HCT116 (cell line): ENCODE measurements at regions not wholly inside any gene's neighbourhood (a gene's known extent, or its start where the extent isn't known, plus 50 kb on each side); places are given as distances from the start of the nearest gene placed in this dataset.

Experiments
- ATAC-seq: fragments of 200-7000 bp; cut with Tn5 transposase; 2 replicates; pipeline ENCODE4 v1.9.1; 2020; ENCODE audit warnings: mild to moderate bottlenecking, moderate library complexity
- BruUV-seq: library from RNA; stranded (reverse); fragments of 400-500 nt; replicated peaks from 2 replicates; lab custom pipeline; 2021; lab: Mats Ljungman, UMichigan
- CTCF ChIA-PET: fragments of 300-600 bp; sonication (Branson Sonifier 250); formaldehyde crosslinking; loops from one replicate; lab custom pipeline; 2021; ENCODE audit warnings: antibody characterized with exemption; lab: Charles Lee
- POLR2A ChIA-PET: fragments of 300-600, 350-600 bp; sonication (Branson Sonifier 250); formaldehyde crosslinking; loops from one replicate; lab custom pipeline; 2021; ENCODE audit warnings: antibody characterized with exemption; lab: Charles Lee
- RAD21 ChIA-PET, 2 experiments: fragments of 300-600 bp; sonication (Branson Sonifier 250); formaldehyde crosslinking; loops; one replicate each; lab custom pipeline; 2023; ENCODE audit warnings: low total read pairs in 2 of 2; ENCODE audit not compliant: uncharacterized antibody in 2 of 2, unreplicated experiment in 2 of 2, low non-redundant PET in 1 of 2; lab: Charles Lee
- DNase-seq: peaks from one replicate; pipeline ENCODE4 v3.0.0-alpha.2; 2010; ENCODE audit warnings: low read depth, low spot score
- H2AFZ ChIP-seq: fragments of 200-600 bp; shearing (Covaris generic), sonication (generic); 2 replicates; pipeline ENCODE4 v1.6.1; 2017; ENCODE audit warnings: low read depth, mixed run types, mixed read lengths, antibody characterized with exemption, low read length; ENCODE audit not compliant: poor library complexity, severe bottlenecking
- H3K27ac ChIP-seq: 2 replicates; pipeline ENCODE4 v1.5.1; 2012; ENCODE audit warnings: low read depth, low read length
- H3K27me3 ChIP-seq: fragments of 200-600 bp; sonication (generic); 2 replicates; pipeline ENCODE4 v1.6.1; 2016; ENCODE audit warnings: mixed run types, low read length, mixed read lengths; ENCODE audit not compliant: insufficient read depth
- H3K36me3 ChIP-seq, 2 experiments: fragments of 200-500 bp in 1 of 2; fragments of 200-600 bp in 1 of 2; sonication (Bioruptor generic) in 1 of 2; sonication (generic) in 1 of 2; 2 replicates each; pipeline versions ENCODE4 v1.5.1 to v1.6.1; 2014 to 2016; ENCODE audit warnings: low read length in 2 of 2, inconsistent platforms in 1 of 2, mixed read lengths in 1 of 2, mixed run types in 1 of 2; ENCODE audit not compliant: insufficient read depth in 2 of 2, control insufficient read depth in 1 of 2
- H3K4me1 ChIP-seq, 2 experiments: fragments of 200-600 bp in 1 of 2; sonication (generic) in 1 of 2; 2 replicates each; pipeline versions ENCODE4 v1.5.1 to v1.6.1; 2012 to 2017; ENCODE audit warnings: low read length in 2 of 2, inconsistent platforms in 1 of 2, mild to moderate bottlenecking in 1 of 2, mixed read lengths in 1 of 2, mixed run types in 1 of 2, moderate library complexity in 1 of 2; ENCODE audit not compliant: insufficient read depth in 2 of 2, control insufficient read depth in 1 of 2
- H3K4me2 ChIP-seq: fragments of 200-600 bp; sonication (generic); 2 replicates; pipeline ENCODE4 v1.6.1; 2017; ENCODE audit warnings: mixed run types, low read length, mixed read lengths
- H3K4me3 ChIP-seq, 2 experiments: fragments of 200-600 bp in 1 of 2; sonication (generic) in 1 of 2; replicated peaks in 1 of 2; 2 replicates each; pipeline ENCODE4 v1.5.1; 2011 to 2016; ENCODE audit warnings: low read length in 2 of 2, control low read depth in 1 of 2, low read depth in 1 of 2, mild to moderate bottlenecking in 1 of 2, mixed read lengths in 1 of 2, mixed run types in 1 of 2
- H3K79me2 ChIP-seq: fragments of 200-600 bp; sonication (generic); 2 replicates; pipeline ENCODE4 v1.6.1; 2017; ENCODE audit warnings: mild to moderate bottlenecking, mixed run types, low read length, moderate library complexity, mixed read lengths; ENCODE audit not compliant: insufficient read depth
- H3K9ac ChIP-seq: fragments of 200-600 bp; sonication (generic); 2 replicates; pipeline ENCODE4 v1.6.1; 2016; ENCODE audit warnings: low read length, mixed read lengths
- H3K9me2 ChIP-seq: fragments of 200-600 bp; sonication (generic), shearing (Covaris generic); 2 replicates; pipeline ENCODE4 v1.6.1; 2017; ENCODE audit warnings: mixed run types, mild to moderate bottlenecking, moderate library complexity; ENCODE audit not compliant: insufficient read depth
- H3K9me3 ChIP-seq, 2 experiments: fragments of 200-500 bp in 1 of 2; fragments of 200-600 bp in 1 of 2; sonication (Bioruptor generic) in 1 of 2; sonication (generic) in 1 of 2; 2 replicates each; pipeline ENCODE4 v1.6.1; 2014 to 2017; ENCODE audit warnings: low read length in 2 of 2, mixed read lengths in 2 of 2, inconsistent platforms in 1 of 2, low read depth in 1 of 2, mild to moderate bottlenecking in 1 of 2, mixed run types in 1 of 2, moderate library complexity in 1 of 2; ENCODE audit not compliant: control insufficient read depth in 1 of 2, insufficient read depth in 1 of 2
- H4K20me1 ChIP-seq: fragments of 200-600 bp; sonication (generic), shearing (Covaris generic); 2 replicates; pipeline ENCODE4 v1.6.1; 2017; ENCODE audit warnings: mixed run types, mild to moderate bottlenecking, moderate library complexity; ENCODE audit not compliant: insufficient read depth
- CBX3 ChIP-seq: IDR thresholded peaks from 2 replicates; pipeline ENCODE4 v1.6.1; 2012; ENCODE audit warnings: low read depth
- CEBPB ChIP-seq: IDR thresholded peaks from 2 replicates; pipeline ENCODE4 v1.6.1; 2012; ENCODE audit warnings: low read depth
- EGR1 ChIP-seq: IDR thresholded peaks from 2 replicates; pipeline ENCODE4 v1.6.1; 2012; ENCODE audit warnings: low read depth
- ELF1 ChIP-seq: IDR thresholded peaks from 2 replicates; pipeline ENCODE4 v1.6.1; 2012; ENCODE audit warnings: low read depth, borderline replicate concordance
- EZH2phosphoT487 ChIP-seq: fragments of 200-600 bp; IDR thresholded peaks from 2 replicates; pipeline ENCODE4 v1.6.1; 2018; ENCODE audit warnings: antibody characterized with exemption, borderline replicate concordance
- FOSL1 ChIP-seq: IDR thresholded peaks from 2 replicates; pipeline ENCODE4 v1.6.1; 2012; ENCODE audit warnings: low read depth
- JUND ChIP-seq: IDR thresholded peaks from 2 replicates; pipeline ENCODE4 v1.6.1; 2012
- POLR2A ChIP-seq: IDR thresholded peaks from 2 replicates; pipeline ENCODE4 v1.7.0; 2011; ENCODE audit warnings: borderline replicate concordance; ENCODE audit not compliant: insufficient read depth, insufficient read length; ENCODE audit errors: extremely low read depth
- RAD21 ChIP-seq: IDR thresholded peaks from 2 replicates; pipeline ENCODE4 v1.6.1; 2012; ENCODE audit warnings: low read depth, mild to moderate bottlenecking
- SIN3A ChIP-seq: IDR thresholded peaks from 2 replicates; pipeline ENCODE4 v1.6.1; 2012; ENCODE audit warnings: low read depth
- SP1 ChIP-seq: IDR thresholded peaks from 2 replicates; pipeline ENCODE4 v1.6.1; 2012; ENCODE audit warnings: low read depth
- SRF ChIP-seq: IDR thresholded peaks from 2 replicates; pipeline ENCODE4 v1.6.1; 2012; ENCODE audit warnings: low read depth
- TCF7L2 ChIP-seq: IDR thresholded peaks from 2 replicates; pipeline ENCODE4 v1.7.0; 2011; ENCODE audit warnings: borderline replicate concordance, inconsistent platforms; ENCODE audit not compliant: insufficient read depth, insufficient read length; ENCODE audit errors: extremely low read depth
- YY1 ChIP-seq: IDR thresholded peaks from 2 replicates; pipeline ENCODE4 v1.6.1; 2011; ENCODE audit warnings: low read length, low read depth, moderate library complexity, mild to moderate bottlenecking; ENCODE audit not compliant: insufficient replicate concordance; ENCODE audit errors: extremely low read depth
- ZFX ChIP-seq: fragments of 450-650 bp; IDR thresholded peaks from 2 replicates; pipeline ENCODE4 v1.6.1; 2017
- ZNF274 ChIP-seq: fragments of 200-500 bp; sonication (Bioruptor generic); IDR thresholded peaks from 2 replicates; pipeline ENCODE4 v1.6.1; 2014; ENCODE audit warnings: mild to moderate bottlenecking, low read depth, low read length, inconsistent platforms
- intact Hi-C: fragments of 100-400 bp; cut with micrococcal nuclease; formaldehyde crosslinking; loops from 2 replicates; pipeline ENCODE4 v1.10.0; 2022
- TF ChIP-seq, protein P1 (sequence below), 3 experiments: fragments of 200-600 bp in 1 of 3; sonication (generic) in 1 of 3; IDR thresholded peaks in 2 of 3; conservative IDR thresholded peaks in 1 of 3; 2 replicates each; pipeline ENCODE4 v1.5.1; 2012 to 2017; ENCODE audit warnings: low read depth in 2 of 3, low read length in 2 of 3, antibody characterized with exemption in 1 of 3, borderline replicate concordance in 1 of 3, control low read depth in 1 of 3, mild to moderate bottlenecking in 1 of 3, mixed read lengths in 1 of 3, mixed run types in 1 of 3, moderate library complexity in 1 of 3; ENCODE audit not compliant: insufficient read depth in 1 of 3
- TF ChIP-seq, protein P2 (sequence below): IDR thresholded peaks from 2 replicates; pipeline ENCODE4 v1.6.1; 2012; ENCODE audit warnings: low read depth
- TF ChIP-seq, protein P3 (sequence below): IDR thresholded peaks from 2 replicates; pipeline ENCODE4 v1.6.1; 2012
- TF ChIP-seq, protein P4 (sequence below): IDR thresholded peaks from 2 replicates; pipeline ENCODE4 v1.6.1; 2012

DNA sequence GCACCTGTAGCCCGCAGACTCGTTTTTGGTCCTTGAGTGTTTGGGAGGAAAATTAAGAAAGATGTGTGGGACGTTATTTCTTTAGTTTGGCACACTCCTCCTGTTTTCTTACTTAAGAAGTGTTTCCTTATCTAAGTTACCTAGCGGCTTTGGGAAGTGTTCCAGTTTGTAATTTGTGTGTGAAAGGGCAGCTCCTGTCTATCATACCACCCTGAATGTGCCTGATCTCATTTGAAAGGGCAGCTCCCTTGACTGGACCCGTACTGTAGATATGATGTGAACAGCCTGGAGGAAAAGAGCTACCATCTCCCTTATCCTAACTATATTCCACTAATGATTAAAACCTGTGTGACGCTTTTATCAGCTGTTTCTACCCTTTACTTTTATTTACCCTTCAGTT, 314.3 kb downstream of the CHRM3 start:
- DNase-seq (no peak), ATAC-seq (no peak)
- Histone ChIP-seq H3K36me3 (no peaks in the 10 kb centered on the region), H3K4me1 (no peaks in the 10 kb centered on the region), H4K20me1 (no peaks in the 10 kb centered on the region), H3K4me2 (no peak overlapping the region), H3K9ac (no peak overlapping the region), H3K9me3 (peaks cover 9 to 12% of the 10 kb centered on the region in 2 experiments; a peak in 2 of 4 replicates), H3K9me2 (no peaks in the 10 kb centered on the region), H3K79me2 (no peaks in the 10 kb centered on the region), H3K27me3 (no peaks in the 10 kb centered on the region), H2AFZ (no peak overlapping the region), H3K27ac (no peak overlapping the region), H3K4me3 (no peak overlapping the region)
- CTCF ChIA-PET: no interaction called here
- intact Hi-C loops: no loop called here
- BruUV-seq: no TSS peak
- TF ChIP-seq JUND (no peak), SIN3A (no peak), ZNF274 (no peak), CEBPB (no peak), FOSL1 (no peak), EZH2phosphoT487 (no peak), SRF (no peak), EGR1 (no peak), CBX3 (no peak), TCF7L2 (no peak), SP1 (no peak), RAD21 (no peak), ZFX (no peak), POLR2A (no peak), YY1 (no peak), ELF1 (no peak)
- TF ChIP-seq, protein P1, sequence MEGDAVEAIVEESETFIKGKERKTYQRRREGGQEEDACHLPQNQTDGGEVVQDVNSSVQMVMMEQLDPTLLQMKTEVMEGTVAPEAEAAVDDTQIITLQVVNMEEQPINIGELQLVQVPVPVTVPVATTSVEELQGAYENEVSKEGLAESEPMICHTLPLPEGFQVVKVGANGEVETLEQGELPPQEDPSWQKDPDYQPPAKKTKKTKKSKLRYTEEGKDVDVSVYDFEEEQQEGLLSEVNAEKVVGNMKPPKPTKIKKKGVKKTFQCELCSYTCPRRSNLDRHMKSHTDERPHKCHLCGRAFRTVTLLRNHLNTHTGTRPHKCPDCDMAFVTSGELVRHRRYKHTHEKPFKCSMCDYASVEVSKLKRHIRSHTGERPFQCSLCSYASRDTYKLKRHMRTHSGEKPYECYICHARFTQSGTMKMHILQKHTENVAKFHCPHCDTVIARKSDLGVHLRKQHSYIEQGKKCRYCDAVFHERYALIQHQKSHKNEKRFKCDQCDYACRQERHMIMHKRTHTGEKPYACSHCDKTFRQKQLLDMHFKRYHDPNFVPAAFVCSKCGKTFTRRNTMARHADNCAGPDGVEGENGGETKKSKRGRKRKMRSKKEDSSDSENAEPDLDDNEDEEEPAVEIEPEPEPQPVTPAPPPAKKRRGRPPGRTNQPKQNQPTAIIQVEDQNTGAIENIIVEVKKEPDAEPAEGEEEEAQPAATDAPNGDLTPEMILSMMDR (IDR thresholded peaks at IDR 0.05 in 2 of 3, conservative IDR thresholded peaks at IDR 0.05 in 1 of 3; ENCODE audit: borderline replicate concordance in 1 of 3, insufficient read depth in 1 of 3, low read depth in 2 of 3, low read length in 2 of 3): no peak
- TF ChIP-seq, protein P2, sequence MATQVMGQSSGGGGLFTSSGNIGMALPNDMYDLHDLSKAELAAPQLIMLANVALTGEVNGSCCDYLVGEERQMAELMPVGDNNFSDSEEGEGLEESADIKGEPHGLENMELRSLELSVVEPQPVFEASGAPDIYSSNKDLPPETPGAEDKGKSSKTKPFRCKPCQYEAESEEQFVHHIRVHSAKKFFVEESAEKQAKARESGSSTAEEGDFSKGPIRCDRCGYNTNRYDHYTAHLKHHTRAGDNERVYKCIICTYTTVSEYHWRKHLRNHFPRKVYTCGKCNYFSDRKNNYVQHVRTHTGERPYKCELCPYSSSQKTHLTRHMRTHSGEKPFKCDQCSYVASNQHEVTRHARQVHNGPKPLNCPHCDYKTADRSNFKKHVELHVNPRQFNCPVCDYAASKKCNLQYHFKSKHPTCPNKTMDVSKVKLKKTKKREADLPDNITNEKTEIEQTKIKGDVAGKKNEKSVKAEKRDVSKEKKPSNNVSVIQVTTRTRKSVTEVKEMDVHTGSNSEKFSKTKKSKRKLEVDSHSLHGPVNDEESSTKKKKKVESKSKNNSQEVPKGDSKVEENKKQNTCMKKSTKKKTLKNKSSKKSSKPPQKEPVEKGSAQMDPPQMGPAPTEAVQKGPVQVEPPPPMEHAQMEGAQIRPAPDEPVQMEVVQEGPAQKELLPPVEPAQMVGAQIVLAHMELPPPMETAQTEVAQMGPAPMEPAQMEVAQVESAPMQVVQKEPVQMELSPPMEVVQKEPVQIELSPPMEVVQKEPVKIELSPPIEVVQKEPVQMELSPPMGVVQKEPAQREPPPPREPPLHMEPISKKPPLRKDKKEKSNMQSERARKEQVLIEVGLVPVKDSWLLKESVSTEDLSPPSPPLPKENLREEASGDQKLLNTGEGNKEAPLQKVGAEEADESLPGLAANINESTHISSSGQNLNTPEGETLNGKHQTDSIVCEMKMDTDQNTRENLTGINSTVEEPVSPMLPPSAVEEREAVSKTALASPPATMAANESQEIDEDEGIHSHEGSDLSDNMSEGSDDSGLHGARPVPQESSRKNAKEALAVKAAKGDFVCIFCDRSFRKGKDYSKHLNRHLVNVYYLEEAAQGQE: no peak
- TF ChIP-seq, protein P3, sequence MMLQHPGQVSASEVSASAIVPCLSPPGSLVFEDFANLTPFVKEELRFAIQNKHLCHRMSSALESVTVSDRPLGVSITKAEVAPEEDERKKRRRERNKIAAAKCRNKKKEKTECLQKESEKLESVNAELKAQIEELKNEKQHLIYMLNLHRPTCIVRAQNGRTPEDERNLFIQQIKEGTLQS: no peak
- TF ChIP-seq, protein P4, sequence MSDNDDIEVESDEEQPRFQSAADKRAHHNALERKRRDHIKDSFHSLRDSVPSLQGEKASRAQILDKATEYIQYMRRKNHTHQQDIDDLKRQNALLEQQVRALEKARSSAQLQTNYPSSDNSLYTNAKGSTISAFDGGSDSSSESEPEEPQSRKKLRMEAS: no peak
- POLR2A ChIA-PET: no interaction called here
- RAD21 ChIA-PET: no interaction called here
